Central memory CD8-positive, alpha-beta T cell (primary cell): ENCODE measurements at regions not wholly inside any gene's neighbourhood (a gene's known extent, or its start where the extent isn't known, plus 50 kb on each side); places are given as distances from the start of the nearest gene placed in this dataset.

Experiments used
- ATAC-seq: fragments of 150-1000 bp; cut with Tn5 transposase; replicated peaks from 2 replicates; pipeline ENCODE4 v1.10.0; 2022; ENCODE audit warnings: mild to moderate bottlenecking, moderate FRiP score, moderate number of reproducible peaks; ENCODE audit not compliant: poor library complexity, severe bottlenecking; ENCODE audit errors: extremely low read depth
- DNase-seq, 2 donors: peaks; one replicate each; pipeline ENCODE4 v3.0.0; 2021; ENCODE audit warnings: low spot score in 2 of 2
- H3K27ac Mint-ChIP-seq: one replicate; pipeline ENCODE4 v1.8.0; 2022; ENCODE audit warnings: low read depth, mild to moderate bottlenecking, moderate library complexity, mixed read lengths
- H3K27me3 Mint-ChIP-seq: one replicate; pipeline ENCODE4 v1.8.0; 2022; ENCODE audit warnings: mixed read lengths
- H3K36me3 Mint-ChIP-seq: one replicate; pipeline ENCODE4 v1.8.0; 2022; ENCODE audit warnings: mild to moderate bottlenecking, moderate library complexity, mixed read lengths; ENCODE audit not compliant: insufficient read depth
- H3K4me1 Mint-ChIP-seq: one replicate; pipeline ENCODE4 v1.8.0; 2022; ENCODE audit warnings: mixed read lengths
- H3K4me3 Mint-ChIP-seq: one replicate; pipeline ENCODE4 v1.8.0; 2022; ENCODE audit warnings: mild to moderate bottlenecking, moderate library complexity, mixed read lengths
- H3K9me3 Mint-ChIP-seq: one replicate; pipeline ENCODE4 v1.8.0; 2022; ENCODE audit warnings: mixed read lengths

GRCh38 chrX:39927380-39927779, 170.4 kb downstream of the BCOR start:
- DNase-seq (no peak), ATAC-seq (no peak)
- H3K27ac Mint-ChIP-seq: no peak overlapping the region
- no peaks in the 10 kb centered on the region for H3K36me3 Mint-ChIP-seq
- no peaks in the 10 kb centered on the region for H3K27me3 Mint-ChIP-seq
- H3K4me3 Mint-ChIP-seq: no peak overlapping the region
- H3K9me3 Mint-ChIP-seq: no peaks in the 10 kb centered on the region
- no peaks in the 10 kb centered on the region for H3K4me1 Mint-ChIP-seq

GRCh38 chrX:39928704-39929378, 168.9 kb downstream of the BCOR start:
- Mint-ChIP-seq H3K4me3 (no peak overlapping the region), H3K27ac (no peak overlapping the region)

GRCh38 chrX:39929379-39930025, 168.3 kb downstream of the BCOR start:
- Mint-ChIP-seq H3K9me3 (no peaks in the 10 kb centered on the region), H3K27ac (no peak overlapping the region)

More at GRCh38 chrX:39928704-39929378, 168.9 kb downstream of the BCOR start:
- Mint-ChIP-seq H3K9me3 (no peaks in the 10 kb centered on the region), H3K4me1 (no peaks in the 10 kb centered on the region), H3K27me3 (no peaks in the 10 kb centered on the region), H3K36me3 (no peaks in the 10 kb centered on the region)
- ATAC-seq (no peak), DNase-seq (no peak)

GRCh38 chrX:39930786-39931528, 166.8 kb downstream of the BCOR start:
- Mint-ChIP-seq H3K9me3 (no peaks in the 10 kb centered on the region), H3K36me3 (no peaks in the 10 kb centered on the region), H3K4me1 (no peaks in the 10 kb centered on the region), H3K27ac (no peak overlapping the region), H3K4me3 (no peak overlapping the region), H3K27me3 (no peaks in the 10 kb centered on the region)
- DNase-seq: no peak
- no peak for ATAC-seq

More at GRCh38 chrX:39929379-39930025, 168.3 kb downstream of the BCOR start:
- no peaks in the 10 kb centered on the region for H3K27me3 Mint-ChIP-seq
- no peaks in the 10 kb centered on the region for H3K4me1 Mint-ChIP-seq
- no peak for DNase-seq
- no peaks in the 10 kb centered on the region for H3K36me3 Mint-ChIP-seq
- H3K4me3 Mint-ChIP-seq: no peak overlapping the region
- ATAC-seq: no peak

GRCh38 chrX:39931529-39932282, 166.1 kb downstream of the BCOR start:
- DNase-seq (no peak), ATAC-seq (no peak)
- H3K9me3 Mint-ChIP-seq: no peaks in the 10 kb centered on the region
- no peak overlapping the region for H3K4me3 Mint-ChIP-seq
- H3K4me1 Mint-ChIP-seq: no peaks in the 10 kb centered on the region
- H3K36me3 Mint-ChIP-seq: no peaks in the 10 kb centered on the region
- no peaks in the 10 kb centered on the region for H3K27me3 Mint-ChIP-seq
- no peak overlapping the region for H3K27ac Mint-ChIP-seq

DNA sequence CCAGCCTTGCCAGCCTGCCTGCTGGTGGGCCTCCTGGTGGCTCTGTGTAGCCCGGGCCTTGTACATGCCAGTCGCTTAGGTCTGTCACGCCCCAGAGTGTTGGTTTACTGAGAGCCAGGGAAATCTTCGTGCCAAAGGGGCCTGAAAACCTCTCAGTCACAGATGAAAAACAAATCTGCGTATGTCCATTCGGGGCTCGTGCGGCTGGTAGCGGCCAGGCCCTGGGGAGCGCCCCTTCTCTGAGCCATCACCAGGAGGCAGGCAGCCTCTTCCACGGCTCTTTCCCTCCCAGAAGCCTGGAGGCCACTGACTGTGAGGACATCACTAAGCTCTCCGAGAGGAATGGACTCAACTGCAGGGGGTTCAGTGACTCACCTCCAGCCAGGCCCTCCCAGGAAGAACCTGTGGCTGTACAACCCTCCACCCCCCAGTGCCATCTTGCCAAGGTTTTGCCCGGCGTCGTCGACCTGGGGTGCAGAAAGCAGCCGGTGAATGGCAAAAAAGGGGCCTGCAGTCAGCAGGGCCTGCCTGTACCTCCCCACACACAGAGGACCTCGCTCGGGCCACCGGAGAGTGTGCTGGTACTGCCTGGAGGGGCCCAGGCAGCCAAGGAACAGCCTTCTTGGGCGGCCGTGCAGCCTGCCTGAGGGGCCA, 162.2 kb downstream of the BCOR start:
- H3K36me3 Mint-ChIP-seq: no peaks in the 10 kb centered on the region
- no peaks in the 10 kb centered on the region for H3K9me3 Mint-ChIP-seq
- H3K4me3 Mint-ChIP-seq: no peak overlapping the region
- no peaks in the 10 kb centered on the region for H3K27me3 Mint-ChIP-seq
- DNase-seq: no peak
- no peak for ATAC-seq
- H3K27ac Mint-ChIP-seq: no peak overlapping the region
- peaks cover 5% of the 10 kb centered on the region for H3K4me1 Mint-ChIP-seq

DNA sequence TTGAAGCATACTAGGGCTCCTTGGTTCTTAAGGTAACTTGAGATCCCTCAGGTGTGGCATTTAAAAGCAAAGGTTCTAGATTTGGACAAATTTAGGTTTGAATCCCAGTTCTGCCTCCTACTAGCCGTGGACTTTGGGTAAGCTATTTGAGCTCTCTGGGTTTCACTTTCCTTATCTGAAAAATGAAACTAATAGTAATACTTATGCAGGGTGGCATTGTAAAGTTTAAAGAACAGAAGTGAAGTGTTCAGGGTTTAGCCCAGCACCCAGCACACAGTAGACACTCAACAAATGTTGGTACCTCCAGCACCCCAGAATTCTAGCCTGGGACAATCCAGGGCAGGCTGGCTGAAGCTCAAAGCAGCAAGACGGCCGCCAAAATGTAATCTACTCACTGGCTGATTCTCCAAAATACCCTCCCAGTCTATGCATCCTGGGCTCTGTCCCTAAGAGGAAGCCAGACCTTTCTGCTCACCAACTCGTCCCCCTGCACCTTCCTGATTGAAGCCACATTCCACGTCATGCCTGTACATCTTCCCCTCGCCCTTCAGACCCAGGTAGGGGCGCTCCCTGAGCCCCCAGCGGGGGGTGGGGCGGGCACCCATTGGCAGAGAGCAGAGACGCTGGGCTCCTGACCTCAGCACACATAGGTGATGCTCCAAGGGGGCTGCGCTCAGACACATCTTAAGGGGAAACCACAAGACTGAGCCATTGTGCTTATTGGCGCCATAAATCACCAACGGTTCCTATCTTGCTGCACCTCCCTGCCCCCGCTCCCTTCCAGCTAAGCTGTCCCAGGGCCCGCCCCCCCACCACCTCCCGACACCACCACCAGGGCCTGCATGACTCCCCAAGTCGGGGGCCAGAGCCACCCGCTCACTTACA, 160.6 kb downstream of the BCOR start:
- DNase-seq (no peak), ATAC-seq (peak; percentile 73)
- no peaks in the 10 kb centered on the region for H3K36me3 Mint-ChIP-seq
- H3K27me3 Mint-ChIP-seq: no peaks in the 10 kb centered on the region
- peak overlapping the region; percentile 74 for H3K4me3 Mint-ChIP-seq
- peaks cover 5% of the 10 kb centered on the region for H3K4me1 Mint-ChIP-seq
- peak overlapping the region; percentile 90 for H3K27ac Mint-ChIP-seq
- no peaks in the 10 kb centered on the region for H3K9me3 Mint-ChIP-seq

DNA sequence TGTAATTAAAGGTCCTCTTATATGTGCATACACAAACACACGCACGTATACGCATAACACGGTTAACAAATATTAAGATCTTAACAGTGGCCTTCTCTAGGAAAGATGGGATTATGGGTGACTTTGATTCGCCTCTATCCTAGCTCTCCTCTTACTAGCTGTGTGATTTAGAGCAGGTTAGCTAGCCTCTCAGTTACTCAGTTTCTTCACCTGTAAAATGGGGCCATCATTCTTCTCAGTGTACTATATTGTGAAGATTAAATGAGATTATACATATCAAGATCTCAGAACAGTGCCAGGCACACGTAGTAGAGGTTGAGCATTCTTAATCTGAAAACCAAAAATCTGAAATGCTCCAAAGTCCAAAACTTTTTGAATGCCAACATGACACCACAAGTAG, 159.3 kb downstream of the BCOR start:
- Mint-ChIP-seq H3K36me3 (peaks cover 2% of the 10 kb centered on the region), H3K9me3 (no peaks in the 10 kb centered on the region)

DNA sequence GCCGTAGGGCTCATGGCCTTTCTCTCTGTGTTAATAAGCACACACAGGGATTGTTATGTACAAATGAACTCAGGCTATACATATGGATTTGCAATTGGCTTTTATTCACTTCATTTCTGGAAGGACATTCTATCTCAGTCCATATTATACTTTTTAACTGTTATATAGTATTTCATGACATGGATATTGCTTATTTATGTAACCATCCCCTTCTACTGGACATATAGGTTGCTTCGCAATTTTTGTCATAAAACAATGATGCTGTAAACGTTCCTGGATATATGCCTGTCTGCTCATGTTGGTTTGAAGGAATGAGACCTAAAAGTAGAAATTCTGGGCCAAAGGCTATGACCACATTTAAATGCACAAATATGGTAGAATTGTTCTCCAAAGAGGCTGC, 158.1 kb downstream of the BCOR start:
- Mint-ChIP-seq H3K27ac (no peak overlapping the region), H3K4me3 (no peak overlapping the region), H3K27me3 (no peaks in the 10 kb centered on the region), H3K36me3 (peaks cover 2% of the 10 kb centered on the region), H3K9me3 (no peaks in the 10 kb centered on the region), H3K4me1 (peaks cover 5% of the 10 kb centered on the region)
- DNase-seq (no peak), ATAC-seq (no peak)

More for the DNA sequence above, 159.3 kb downstream of the BCOR start:
- no peak overlapping the region for H3K27ac Mint-ChIP-seq
- H3K4me3 Mint-ChIP-seq: no peak overlapping the region
- no peak for ATAC-seq
- H3K27me3 Mint-ChIP-seq: no peaks in the 10 kb centered on the region
- no peak for DNase-seq
- peaks cover 5% of the 10 kb centered on the region for H3K4me1 Mint-ChIP-seq

DNA sequence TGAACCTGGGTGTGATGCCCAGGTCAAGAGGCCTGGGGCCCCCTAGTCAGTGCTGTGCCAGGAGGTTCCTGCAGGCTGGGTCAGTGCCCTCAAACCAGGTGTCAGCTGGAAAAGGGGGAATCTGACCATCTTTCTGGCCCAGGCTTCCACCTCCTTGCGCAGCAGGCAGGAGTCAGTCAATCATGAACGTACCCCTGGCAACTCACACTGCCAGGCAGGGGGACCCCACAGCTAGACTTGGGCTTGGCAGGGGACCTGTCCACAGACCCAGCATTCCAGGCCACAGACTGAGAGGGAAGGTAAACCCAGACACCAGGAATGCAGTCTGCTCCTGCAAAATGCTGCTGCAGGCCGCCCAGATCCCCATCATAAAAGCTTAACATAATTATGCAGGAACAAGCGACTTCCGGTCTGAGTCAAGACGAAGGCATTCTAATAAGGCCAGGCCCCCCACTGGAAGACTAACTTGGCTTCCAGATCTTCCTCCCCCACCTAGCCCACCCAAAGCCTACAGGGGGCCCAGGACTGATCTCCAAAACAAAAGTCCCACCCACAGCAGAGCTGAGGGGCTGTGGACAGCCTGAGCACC, 156.3 kb downstream of the BCOR start:
- DNase-seq (no peak), ATAC-seq (no peak)
- Mint-ChIP-seq H3K4me1 (peaks cover 5% of the 10 kb centered on the region), H3K9me3 (no peaks in the 10 kb centered on the region), H3K4me3 (no peak overlapping the region), H3K27ac (no peak overlapping the region), H3K27me3 (no peaks in the 10 kb centered on the region), H3K36me3 (peaks cover 2% of the 10 kb centered on the region)

- no peak overlapping the region for H3K4me3 Mint-ChIP-seq
- H3K9me3 Mint-ChIP-seq: no peaks in the 10 kb centered on the region
- no peak overlapping the region for H3K27ac Mint-ChIP-seq
- H3K36me3 Mint-ChIP-seq: peaks cover 2% of the 10 kb centered on the region
- no peaks in the 10 kb centered on the region for H3K4me1 Mint-ChIP-seq
- H3K27me3 Mint-ChIP-seq: no peaks in the 10 kb centered on the region
- ATAC-seq (no peak), DNase-seq (no peak)
Observed at GRCh38 chrX:39944416-39944815, 153.3 kb downstream of the BCOR start.
